RWPE2 (cell line): ENCODE measurements at regions not wholly inside any gene's neighbourhood (a gene's known extent, or its start where the extent isn't known, plus 50 kb on each side); places are given as distances from the start of the nearest gene placed in this dataset.
A peak's percentile ranks its signal among the peaks of the same experiment; 100 is the strongest.

Experiments used
- ATAC-seq: fragments of 200-7000 bp; cut with Tn5 transposase; 3 replicates; pipeline ENCODE4 v1.9.1; 2021; ENCODE audit warnings: low read depth
- DNase-seq: peaks from one replicate; pipeline ENCODE4 v3.0.0-alpha.2; 2020; ENCODE audit warnings: low spot score
- H3K27ac ChIP-seq: fragments of 450-650 bp; 2 replicates; pipeline ENCODE4 v1.5.1; 2017; ENCODE audit warnings: mild to moderate bottlenecking; ENCODE audit not compliant: poor library complexity, severe bottlenecking
- H3K27me3 ChIP-seq: fragments of 250-450 bp; sonication (Bioruptor Pico); 2 replicates; pipeline ENCODE4 v1.5.1; 2021; ENCODE audit warnings: mild to moderate bottlenecking, moderate library complexity; ENCODE audit not compliant: insufficient read depth, poor library complexity, severe bottlenecking
- H3K36me3 ChIP-seq: fragments of 250-450 bp; sonication (Bioruptor Pico); 2 replicates; pipeline ENCODE4 v1.5.1; 2020; ENCODE audit warnings: low read depth, mild to moderate bottlenecking, moderate library complexity
- H3K4me1 ChIP-seq: fragments of 250-450 bp; sonication (Bioruptor Pico); 2 replicates; pipeline ENCODE4 v1.5.1; 2021; ENCODE audit warnings: mild to moderate bottlenecking, moderate library complexity; ENCODE audit not compliant: insufficient read depth, poor library complexity, severe bottlenecking
- H3K4me3 ChIP-seq: fragments of 250-450 bp; sonication (Bioruptor Pico); 2 replicates; pipeline ENCODE4 v1.5.1; 2021; ENCODE audit warnings: mild to moderate bottlenecking, moderate library complexity; ENCODE audit not compliant: severe bottlenecking
- H3K9me3 ChIP-seq: fragments of 250-450 bp; sonication (Bioruptor Pico); 2 replicates; pipeline ENCODE4 v1.5.1; 2021; ENCODE audit warnings: mild to moderate bottlenecking, moderate library complexity; ENCODE audit not compliant: severe bottlenecking
- CTCF ChIP-seq: fragments of 450-650 bp; IDR thresholded peaks from one replicate; pipeline ENCODE4 v1.5.1; 2017; ENCODE audit warnings: mild to moderate bottlenecking, moderate library complexity; ENCODE audit not compliant: poor library complexity, severe bottlenecking

- Histone ChIP-seq H3K27me3 (no peaks in the 10 kb centered on the region), H3K27ac (no peak overlapping the region), H3K9me3 (no peaks in the 10 kb centered on the region), H3K36me3 (no peaks in the 10 kb centered on the region), H3K4me3 (no peak overlapping the region), H3K4me1 (no peaks in the 10 kb centered on the region)
- TF ChIP-seq CTCF: no peak
- ATAC-seq: no peak
- DNase-seq: no peak
These were observed 227.8 kb upstream of the TRPM3 start for GRCh38 chr9:71349218-71349617.

DNA sequence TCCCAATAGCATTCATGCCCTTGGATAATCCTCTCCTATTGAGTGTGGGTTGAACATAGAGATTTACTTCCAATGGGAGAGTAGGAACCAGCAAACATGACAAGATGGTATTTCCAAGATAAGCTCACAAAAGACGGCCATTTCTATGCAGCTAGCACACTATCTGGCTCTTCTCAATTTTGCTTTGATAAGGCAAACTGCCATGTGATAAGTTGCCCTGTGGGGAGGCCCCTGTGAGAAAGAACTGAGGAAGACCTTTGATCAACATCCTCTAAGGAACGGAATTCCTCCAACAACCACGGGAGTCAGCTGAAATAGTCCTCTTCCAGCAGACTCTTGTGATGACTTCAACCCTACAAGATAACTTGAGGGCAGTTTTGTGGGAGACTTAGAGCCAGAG lies 211.9 kb upstream of the TRPM3 start:
- Histone ChIP-seq H3K27ac (no peak overlapping the region), H3K9me3 (no peaks in the 10 kb centered on the region), H3K4me3 (no peak overlapping the region), H3K36me3 (no peaks in the 10 kb centered on the region), H3K27me3 (peaks cover 8% of the 10 kb centered on the region), H3K4me1 (no peaks in the 10 kb centered on the region)
- ATAC-seq: no peak
- no peak for DNase-seq
- TF ChIP-seq CTCF: no peak

- ATAC-seq: no peak
- Histone ChIP-seq H3K27ac (no peak overlapping the region), H3K36me3 (no peaks in the 10 kb centered on the region), H3K4me1 (no peaks in the 10 kb centered on the region), H3K4me3 (no peak overlapping the region), H3K9me3 (no peaks in the 10 kb centered on the region), H3K27me3 (peaks cover 8% of the 10 kb centered on the region)
- TF ChIP-seq CTCF: no peak
- DNase-seq: no peak
These were observed 210.2 kb upstream of the TRPM3 start for GRCh38 chr9:71331603-71332002.

- TF ChIP-seq CTCF: no peak
These were observed 208.5 kb upstream of the TRPM3 start for GRCh38 chr9:71329873-71330272.

GRCh38 chr9:71326360-71326759 lies 204.9 kb upstream of the TRPM3 start:
- H3K9me3 ChIP-seq: no peaks in the 10 kb centered on the region
- H3K36me3 ChIP-seq: no peaks in the 10 kb centered on the region
- H3K4me1 ChIP-seq: no peaks in the 10 kb centered on the region
- H3K27ac ChIP-seq: no peak overlapping the region
- TF ChIP-seq CTCF: no peak
- ATAC-seq (peak; percentile 91), DNase-seq (no peak)
- no peak overlapping the region for H3K4me3 ChIP-seq
- H3K27me3 ChIP-seq: peaks cover 4% of the 10 kb centered on the region

More at GRCh38 chr9:71329873-71330272, 208.5 kb upstream of the TRPM3 start:
- no peak overlapping the region for H3K4me3 ChIP-seq
- H3K9me3 ChIP-seq: no peaks in the 10 kb centered on the region
- peaks cover 8% of the 10 kb centered on the region for H3K27me3 ChIP-seq
- no peaks in the 10 kb centered on the region for H3K36me3 ChIP-seq
- ATAC-seq: no peak
- H3K27ac ChIP-seq: no peak overlapping the region
- H3K4me1 ChIP-seq: no peaks in the 10 kb centered on the region
- DNase-seq: no peak
